ENCODE measurements at regions not wholly inside any gene's neighbourhood (a gene's known extent, or its start where the extent isn't known, plus 50 kb on each side); places are given as distances from the start of the nearest gene placed in this dataset.

DNA sequence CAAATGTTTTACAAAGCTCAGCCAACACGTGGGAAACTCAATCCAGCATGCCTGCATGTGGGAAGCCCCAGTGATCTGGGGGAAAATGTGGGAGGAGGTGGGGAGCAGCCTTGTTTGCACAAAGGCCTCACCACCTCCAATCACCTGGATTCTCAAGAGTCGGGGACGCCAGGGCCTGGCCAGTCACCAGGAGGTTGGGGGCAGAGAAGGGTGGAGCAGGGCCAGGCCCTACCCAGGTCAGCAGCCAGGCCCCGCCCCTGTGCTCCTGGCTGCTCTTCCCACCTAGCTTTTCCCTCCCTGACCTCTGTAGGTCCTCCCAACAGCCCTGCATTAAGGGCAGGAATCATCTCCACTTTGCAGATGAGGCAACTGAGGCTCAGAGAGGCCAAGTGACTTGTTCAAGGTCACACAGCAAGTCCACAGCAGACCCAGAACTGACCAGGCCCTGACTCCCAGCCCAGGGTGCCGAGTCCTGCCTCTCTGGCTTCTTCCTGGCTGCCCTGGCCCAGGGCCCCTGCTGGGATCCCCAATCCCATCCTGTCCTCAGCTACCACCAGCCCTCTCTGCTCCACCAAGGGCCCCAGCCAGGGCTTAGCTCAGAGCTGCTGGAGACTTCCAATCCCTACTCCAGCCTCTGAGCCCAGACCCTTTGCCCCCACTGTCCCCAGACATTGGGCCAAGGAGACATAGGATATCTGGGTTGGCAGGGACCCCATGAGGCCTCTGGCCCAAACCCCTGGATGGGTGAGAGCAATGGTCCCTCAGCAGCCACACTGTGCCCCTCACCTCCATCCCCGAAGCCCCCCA, 508.6 kb downstream of the PTPRU start:
- in situ Hi-C loops (cut with HindIII; ENCODE audit: low sequenced_read_pairs) = no loop called here

DNA sequence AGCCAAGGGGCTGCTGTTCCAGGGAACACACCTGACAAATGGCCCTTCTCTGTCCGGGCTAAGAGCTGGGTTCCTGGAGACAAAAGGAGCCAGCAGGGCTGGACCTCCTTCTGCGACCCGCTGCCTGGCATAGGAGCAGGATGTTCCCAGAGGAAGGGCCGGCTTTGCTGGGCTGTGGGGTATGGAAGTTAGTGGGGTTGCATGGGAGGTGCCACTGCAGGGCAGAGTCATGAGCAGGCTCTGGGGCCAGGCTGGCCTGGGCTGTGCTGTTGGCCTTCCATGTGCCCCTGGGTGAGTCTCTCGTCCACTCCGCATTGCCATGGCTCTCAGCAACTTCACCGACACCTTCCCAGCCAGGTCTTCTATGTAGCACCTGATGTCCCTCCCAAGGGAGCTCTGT, 507.6 kb downstream of the PTPRU start:
- in situ Hi-C loops (cut with HindIII; ENCODE audit: low sequenced_read_pairs) = no loop called here

DNA sequence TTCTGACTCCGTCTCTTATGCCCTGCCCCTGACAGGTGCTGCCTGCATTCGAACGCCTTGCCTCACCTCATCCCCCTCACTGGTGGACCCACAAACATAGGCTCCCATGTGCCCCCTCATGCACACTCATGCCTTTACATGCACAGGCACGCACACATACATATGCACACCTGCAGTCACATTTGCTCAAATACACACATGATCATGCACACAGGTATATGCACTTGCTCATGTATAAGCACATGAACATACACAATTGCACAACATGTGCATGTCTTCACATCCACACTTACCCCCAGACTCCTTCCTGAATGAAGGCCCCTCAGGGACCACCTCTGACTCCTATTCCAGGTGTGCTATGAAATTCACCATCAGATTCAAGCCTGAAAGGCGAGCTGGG, 506.9 kb downstream of the PTPRU start:
- in situ Hi-C loops (cut with HindIII; ENCODE audit: low sequenced_read_pairs) = no loop called here

DNA sequence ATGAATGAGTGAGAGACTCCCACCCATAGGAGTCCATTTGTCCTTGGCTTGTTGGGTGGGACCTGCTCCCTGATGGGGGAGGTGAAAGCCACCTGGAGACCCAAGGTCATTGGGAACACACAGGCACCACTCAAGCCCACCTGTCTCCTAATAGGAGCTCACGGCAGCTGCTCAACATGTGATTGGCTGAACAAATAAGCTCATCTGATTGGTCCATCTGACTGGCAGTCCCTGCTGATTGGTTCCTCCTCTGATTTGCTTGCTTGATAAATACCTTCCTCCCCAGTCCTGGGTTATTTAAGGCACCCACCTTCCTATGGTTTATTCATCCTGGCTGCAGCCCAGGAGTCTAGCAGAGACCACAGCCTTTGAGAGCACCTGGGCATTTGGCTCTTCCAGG, 502.9 kb downstream of the PTPRU start:
- in situ Hi-C loops (cut with HindIII; ENCODE audit: low sequenced_read_pairs) = no loop called here

DNA sequence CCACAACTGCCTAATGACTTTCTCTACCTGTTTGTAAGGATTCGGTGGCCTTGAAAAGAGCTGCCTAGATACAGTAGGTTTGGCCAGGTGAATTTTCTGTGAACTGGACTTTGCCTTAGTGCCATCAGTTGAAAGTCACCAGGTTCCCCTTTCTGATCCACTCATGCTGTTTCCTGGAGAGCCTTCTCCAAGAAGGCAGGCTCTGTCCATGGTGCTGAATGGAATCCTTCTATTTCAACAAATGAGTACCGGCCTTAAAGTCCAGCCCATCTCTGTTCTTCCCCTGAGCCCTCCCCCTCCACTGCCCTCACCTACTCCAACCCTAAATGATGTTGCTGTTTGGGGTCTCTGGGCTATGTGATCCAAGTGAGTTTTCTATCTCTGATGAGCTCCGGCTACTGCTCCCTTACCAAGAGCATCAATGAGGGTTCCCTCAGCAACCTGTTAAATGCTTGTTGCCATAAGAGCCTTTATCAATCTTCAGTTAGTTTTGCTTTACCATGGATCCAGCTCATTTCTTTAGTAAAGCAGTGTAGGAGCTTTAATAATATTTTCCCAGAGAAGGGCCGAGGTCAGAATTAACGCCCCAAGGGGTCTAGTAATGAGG, 500.4 kb downstream of the PTPRU start:
- in situ Hi-C loops (cut with HindIII; ENCODE audit: low sequenced_read_pairs) = no loop called here

DNA sequence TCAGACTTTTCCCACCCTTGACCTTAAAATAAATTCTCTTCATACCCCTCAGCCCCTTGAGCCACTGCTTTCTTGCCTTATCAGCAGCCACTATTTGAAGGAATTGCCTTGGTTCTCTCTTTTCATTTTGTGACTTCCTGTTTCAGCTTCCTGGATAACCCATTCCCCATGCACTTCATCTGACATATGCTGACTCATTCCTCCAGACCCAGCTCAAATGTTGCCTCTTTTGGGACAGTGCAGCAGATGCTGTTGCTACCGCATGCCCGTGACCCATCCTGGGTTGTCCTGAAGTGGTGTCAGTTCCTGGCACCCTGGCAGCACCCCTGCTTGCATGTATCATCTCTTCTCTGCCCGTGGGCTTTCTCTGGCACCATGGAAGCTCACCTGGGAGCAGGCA, 496.1 kb downstream of the PTPRU start:
- in situ Hi-C loops (cut with HindIII; ENCODE audit: low sequenced_read_pairs) = no loop called here

DNA sequence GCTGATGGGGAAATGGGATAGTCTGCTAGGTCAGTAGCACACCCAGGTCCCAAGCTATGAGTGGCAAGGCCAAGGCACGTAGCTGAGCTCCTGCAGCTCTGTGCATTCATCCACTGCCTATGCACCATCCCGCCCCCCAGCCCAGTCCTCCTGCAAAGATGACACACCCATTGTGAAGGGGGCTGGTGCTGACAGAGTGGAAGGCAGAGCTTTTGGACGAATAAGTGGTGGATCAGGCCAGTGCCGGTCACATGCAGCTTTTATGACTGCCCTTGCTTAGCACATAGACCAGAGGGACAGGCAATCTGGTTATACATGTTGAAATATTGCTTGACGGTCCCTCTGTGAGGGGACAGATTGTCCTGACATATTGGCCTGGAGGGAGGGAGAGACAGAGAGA, 494.3 kb downstream of the PTPRU start:
- in situ Hi-C loops (cut with HindIII; ENCODE audit: low sequenced_read_pairs) = no loop called here

DNA sequence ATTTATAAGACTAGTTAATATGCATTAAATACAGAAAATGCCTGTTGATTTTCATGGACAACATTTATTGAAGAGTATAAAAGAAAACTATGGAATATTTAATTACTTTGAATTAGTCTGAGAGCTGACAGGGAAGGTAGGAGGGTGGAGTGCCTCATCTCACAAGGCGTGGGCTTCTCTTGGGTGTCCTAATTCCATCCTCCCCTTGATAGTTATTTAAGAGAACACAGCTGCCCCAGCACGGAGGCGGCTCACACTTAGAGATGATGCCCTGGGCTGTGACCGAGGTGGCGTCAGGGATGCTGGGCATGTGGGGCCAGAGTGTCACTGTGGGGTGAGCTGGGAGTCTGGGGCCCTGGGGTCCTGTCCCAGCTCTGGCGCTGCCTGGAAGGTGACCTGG, 493.0 kb downstream of the PTPRU start:
- in situ Hi-C loops (cut with HindIII; ENCODE audit: low sequenced_read_pairs) = no loop called here

DNA sequence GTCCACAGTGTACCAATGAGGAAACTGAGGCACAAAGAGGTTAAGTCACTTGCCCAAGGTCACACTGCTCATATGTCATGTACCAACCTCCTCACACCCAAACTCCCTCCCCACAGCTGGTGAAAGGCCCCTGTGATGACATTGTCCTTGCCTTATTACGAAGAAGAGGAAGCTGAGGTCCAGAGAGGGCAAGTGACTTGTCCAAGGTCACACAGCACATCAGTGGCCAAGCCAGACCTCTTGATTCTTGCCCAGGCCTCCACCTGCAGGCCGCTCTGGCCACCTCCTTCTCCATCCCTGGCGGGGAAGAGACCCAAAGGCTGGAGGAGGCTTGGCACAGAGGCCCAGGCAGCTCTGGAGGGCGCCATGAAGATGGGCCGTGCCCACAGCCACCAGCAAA, 492.4 kb downstream of the PTPRU start:
- in situ Hi-C loops (cut with HindIII; ENCODE audit: low sequenced_read_pairs) = no loop called here

DNA sequence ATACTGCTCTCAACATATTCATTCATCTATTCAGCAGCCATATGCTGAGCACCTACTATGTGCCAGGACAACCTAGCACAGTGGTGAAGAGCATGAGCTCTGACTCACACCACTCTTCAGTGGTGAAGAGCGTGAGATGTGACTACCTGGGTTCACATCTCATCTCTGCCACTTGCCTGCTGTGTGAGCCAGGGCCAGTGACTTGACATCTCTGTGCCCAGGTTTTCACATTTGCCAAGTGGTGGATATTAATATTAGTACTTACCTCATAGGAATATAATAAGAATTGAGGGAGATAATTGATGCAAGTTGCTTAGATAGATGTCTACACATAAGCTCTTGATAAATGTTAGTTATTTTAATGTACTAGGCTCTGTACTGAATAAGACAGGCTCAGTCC, 488.9 kb downstream of the PTPRU start:
- in situ Hi-C loops (cut with HindIII; ENCODE audit: low sequenced_read_pairs) = no loop called here

DNA sequence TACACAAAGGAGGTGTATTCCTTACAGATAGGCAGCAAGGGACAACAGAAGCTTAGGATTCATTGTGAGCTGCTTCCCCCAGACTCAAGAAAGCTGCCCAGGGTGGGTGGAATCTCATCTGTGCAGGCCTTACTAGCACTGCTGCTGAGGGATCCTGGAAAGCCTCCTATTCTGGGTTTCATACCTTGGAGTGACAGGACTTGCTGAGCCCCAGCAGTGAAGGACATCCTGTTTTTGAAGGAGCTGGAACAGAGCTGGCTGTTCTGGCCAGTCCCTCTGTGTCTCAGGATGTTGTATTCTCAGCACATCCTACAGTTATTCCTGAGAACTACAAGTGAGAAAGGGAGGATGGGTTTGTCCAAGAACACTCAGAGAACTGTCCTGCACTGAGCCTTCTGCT, 486.3 kb downstream of the PTPRU start:
- in situ Hi-C loops (cut with HindIII; ENCODE audit: low sequenced_read_pairs) = no loop called here

DNA sequence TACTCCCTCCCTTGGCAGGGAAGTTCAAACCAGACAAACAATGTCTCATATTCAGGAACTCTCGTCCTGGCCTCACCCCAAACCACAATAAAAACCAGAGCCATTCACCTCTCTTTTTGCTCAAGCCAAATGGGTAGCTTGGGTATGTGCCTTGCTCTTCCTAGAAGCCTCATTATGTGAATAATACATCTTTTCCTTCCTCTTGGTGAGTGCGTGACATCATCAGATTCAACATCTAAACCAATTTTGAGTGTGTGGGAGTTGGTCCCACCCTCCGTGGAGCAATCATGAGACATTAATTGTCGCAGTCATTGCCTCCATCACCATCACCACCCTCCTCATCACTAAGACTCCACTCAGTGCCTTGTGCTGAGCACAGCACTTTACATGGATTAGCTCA, 482.9 kb downstream of the PTPRU start:
- in situ Hi-C loops (cut with HindIII; ENCODE audit: low sequenced_read_pairs) = no loop called here

DNA sequence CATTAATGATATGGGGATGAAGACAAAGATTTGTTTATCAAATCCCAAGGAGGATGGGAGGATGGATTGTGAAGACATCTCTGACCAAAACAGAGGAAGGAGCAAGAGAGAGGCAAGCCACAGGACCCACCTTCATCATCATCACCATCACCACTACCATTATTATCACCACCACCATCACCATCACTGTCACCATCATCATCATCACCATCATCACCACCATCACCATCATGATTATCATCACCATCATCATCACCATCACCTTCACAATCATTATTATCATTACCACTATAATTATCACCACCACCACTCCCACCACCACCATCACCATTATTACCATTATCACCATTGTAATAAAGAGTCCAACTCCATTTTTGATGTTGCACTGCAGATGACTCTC, 482.5 kb downstream of the PTPRU start:
- in situ Hi-C loops (cut with HindIII; ENCODE audit: low sequenced_read_pairs) = no loop called here

DNA sequence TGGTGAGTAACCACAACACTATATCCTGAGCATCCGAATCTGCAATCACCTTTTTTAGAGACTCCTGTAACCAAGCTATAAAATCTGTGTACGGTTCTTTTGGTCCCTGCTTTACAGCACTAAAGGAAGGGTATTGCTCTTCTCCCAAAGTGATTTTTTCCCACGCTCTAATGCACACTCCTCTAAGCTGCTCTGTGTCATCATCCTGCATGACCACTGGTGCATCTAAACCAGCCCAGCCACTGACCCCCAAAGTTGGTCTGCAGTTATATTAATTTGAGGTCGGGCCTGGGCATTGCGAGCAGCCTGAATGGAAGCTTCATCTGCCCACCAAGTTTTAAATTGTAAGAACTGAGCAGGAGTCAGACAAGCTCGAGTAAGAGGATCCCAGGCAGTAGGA, 480.0 kb downstream of the PTPRU start:
- in situ Hi-C loops (cut with HindIII; ENCODE audit: low sequenced_read_pairs) = no loop called here

DNA sequence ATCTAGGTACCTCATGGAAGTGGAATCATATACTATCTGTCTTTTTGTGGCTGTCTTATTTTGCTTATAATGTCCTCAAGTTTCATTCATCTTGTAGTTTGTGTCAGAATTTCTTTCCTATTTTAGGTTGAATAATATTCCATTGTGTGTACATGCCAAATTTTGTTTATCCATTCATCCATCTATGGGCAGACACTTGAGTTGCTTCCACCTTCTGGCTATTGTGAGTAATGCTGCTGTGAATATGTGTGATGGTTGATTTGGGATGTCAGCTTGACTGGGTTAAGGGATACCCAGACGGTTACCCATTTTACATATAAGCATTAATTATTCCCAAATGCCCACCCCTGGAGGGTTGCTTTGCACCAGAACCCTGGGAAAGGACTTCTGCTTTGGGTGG, 477.5 kb downstream of the PTPRU start:
- in situ Hi-C loops (cut with HindIII; ENCODE audit: low sequenced_read_pairs) = no loop called here

DNA sequence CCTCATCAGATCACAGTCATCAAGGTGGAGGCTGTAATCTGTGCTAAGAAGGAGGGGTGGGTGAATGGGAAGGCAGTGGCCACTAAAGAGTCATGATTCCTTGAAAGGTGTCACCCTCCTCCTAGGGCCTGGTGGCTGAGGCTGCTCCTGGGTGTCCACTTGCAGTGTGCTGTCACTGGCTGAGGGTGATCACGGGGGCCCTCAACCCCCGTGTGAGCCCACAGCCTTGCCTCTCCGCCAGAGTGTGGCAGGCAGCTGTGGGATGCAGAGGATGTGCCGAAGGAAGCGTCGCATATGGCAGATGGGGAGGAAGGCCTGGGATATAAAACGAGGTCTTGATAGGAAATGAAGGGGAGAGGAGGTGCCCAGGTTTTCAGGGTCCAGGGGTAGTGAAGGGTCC, 476.5 kb downstream of the PTPRU start:
- in situ Hi-C loops (cut with HindIII; ENCODE audit: low sequenced_read_pairs) = no loop called here

DNA sequence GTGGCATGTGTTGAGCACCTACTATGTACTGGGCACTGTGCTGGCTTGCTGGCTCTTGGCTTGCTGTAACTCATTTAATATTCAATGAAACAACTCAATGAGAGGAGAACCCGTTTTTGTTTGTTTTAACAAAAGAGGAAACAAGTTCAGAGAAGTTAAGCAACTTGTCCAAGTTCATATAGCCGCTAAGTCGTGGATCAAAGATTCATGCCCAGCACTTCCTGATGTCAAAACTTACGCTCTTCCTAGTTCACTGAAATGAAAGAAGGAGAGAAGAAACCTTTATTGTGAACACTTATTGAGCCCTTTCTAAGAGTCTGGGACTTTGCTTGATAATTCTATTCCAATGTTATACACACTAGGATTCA, 475.9 kb downstream of the PTPRU start:
- in situ Hi-C loops (cut with HindIII; ENCODE audit: low sequenced_read_pairs) = no loop called here

DNA sequence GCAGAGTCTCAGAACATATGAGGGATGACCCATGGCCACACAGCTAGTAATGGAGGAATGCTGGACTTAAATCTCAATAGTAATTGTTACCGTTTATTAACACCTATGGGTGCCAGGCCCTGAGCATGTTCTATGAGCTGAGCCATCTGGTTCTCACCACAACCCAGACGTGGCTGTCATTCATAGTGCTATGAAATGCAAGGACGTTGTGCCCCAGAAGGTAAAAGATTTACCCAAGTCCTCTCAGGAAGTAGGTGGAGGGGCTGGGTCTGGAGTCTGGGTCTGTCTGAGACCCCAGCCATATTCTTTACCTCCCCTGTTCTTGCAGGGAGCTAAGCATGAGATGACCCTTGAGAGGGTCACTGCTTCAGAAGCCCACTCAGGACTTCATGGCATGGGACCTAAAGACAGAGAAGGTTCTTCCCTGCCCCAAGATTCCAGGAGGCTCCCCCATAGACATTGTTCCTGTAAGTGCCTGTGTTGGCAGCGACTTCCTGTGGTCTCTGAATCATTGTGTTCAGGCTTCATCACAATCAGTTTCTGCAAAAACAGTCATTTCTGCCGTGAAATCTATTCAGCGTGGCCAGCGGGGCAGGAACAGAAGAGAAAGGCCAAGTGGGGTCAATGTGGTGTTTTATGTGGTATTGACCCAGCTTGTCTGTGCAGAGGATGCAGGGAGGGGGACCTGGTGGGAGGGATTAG, 475.4 kb downstream of the PTPRU start:
- in situ Hi-C loops (cut with HindIII; ENCODE audit: low sequenced_read_pairs) = no loop called here

DNA sequence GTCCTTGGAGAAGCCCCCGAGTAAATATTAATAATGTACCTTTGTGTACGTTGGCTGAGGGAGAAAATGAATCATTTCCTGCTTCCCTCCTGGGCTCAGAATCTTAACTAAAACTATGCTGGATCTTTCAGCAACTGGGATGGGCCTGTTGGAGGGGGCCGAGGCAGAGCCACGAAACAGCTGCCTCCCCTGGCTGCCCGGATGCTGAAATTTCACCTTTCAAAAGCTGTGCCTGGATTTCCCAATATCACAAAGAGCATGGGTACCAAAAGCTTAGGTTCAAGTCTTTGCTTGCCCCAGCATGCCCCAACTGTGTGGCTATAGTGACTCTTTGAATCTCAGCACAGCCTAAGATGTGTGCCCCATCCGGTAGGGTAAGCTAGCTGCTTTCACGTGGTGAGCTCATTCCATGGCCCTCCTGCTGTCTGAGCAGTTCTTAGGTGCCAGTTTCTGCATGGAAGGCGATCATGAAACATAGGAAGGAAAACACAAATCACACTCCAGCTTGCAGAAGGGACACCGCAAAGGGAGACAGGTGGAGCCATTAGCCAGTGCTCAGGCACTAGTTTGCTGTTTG, 473.5 kb downstream of the PTPRU start:
- in situ Hi-C loops (cut with HindIII; ENCODE audit: low sequenced_read_pairs) = loop anchor here (10.0 kb wide), 1 partner anchor 465 kb away; no protein-coding TSS in a partner anchor

DNA sequence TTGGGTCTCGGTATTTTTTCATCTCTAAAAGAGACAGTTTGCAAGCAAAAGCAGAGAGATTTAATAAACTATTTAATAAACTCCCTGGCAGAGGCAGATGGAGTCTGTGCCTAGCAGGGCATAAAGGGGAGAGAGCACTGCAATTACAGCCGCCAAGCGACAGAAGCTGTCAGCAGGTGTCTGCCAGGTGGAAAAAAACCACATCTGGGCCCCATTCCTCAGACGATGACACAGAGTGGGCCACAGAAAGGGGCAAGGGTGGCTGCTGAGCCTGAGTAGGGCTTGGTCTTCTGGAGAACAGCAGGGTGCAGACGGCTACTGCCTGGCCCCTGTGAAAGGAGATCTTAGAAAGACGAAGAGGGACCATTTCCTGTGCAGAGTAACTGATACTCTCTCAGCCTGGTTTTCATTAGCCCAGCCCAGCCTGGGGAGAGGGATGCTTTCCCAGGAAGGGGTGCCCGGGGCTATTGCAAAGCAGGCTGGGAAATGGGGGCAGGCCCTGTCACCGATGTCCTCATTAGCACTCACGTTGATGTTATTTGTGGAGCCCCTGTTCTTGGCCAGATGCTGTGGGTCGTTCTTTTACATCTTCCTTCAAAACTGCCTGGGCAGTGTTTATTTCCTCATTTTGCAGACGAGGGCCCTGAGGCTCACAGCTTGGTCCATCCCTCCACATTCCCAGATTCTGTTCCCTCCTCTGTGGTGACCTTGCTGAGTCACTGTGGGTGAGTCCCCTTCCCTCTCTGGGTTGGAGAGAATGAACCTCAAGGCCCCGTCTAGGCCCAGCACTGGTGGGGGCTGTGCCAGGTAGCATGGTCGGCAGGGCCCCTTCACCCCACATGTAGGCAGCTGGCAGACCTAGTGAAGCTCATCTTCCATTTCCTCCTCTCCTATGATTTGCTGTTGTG, 472.7 kb downstream of the PTPRU start:
- in situ Hi-C loops (cut with HindIII; ENCODE audit: low sequenced_read_pairs) = loop anchor here (10.0 kb wide), 1 partner anchor 464 kb away; no protein-coding TSS in a partner anchor

DNA sequence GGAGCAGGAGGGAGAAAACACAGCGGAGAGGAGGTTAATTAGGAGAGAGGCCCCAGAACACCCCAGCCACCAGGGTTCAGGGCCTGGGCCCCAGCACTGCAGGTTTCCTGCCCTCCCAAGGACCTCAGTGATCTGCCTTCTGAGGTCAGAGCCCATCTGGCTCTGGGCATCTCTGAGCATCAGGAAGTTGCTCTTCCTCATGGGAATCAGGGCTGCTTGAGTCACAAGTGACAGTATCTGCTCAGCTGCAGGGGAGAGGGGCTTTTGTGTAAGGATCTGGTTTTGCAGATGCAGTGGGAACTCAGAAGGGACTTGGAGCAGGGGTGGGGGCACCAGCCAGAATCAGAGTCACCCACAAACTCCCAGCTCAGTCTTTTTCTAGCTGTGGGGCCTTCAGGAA, 472.1 kb downstream of the PTPRU start:
- in situ Hi-C loops (cut with HindIII; ENCODE audit: low sequenced_read_pairs) = loop anchor here (10.0 kb wide), 1 partner anchor 464 kb away; no protein-coding TSS in a partner anchor
